Lower leg skin (tissue), 4 donors: ENCODE measurements at regions not wholly inside any gene's neighbourhood (a gene's known extent, or its start where the extent isn't known, plus 50 kb on each side); places are given as distances from the start of the nearest gene placed in this dataset.

Experiments used
- DNase-seq, 2 donors: peaks; one replicate each; pipeline ENCODE4 v3.0.0-alpha.2; 2019; ENCODE audit warnings: low spot score in 2 of 2
- H3K4me3 ChIP-seq: fragments of 200-600 bp; sonication (generic); 2 replicates; pipeline ENCODE4 v1.5.1; 2017; ENCODE audit warnings: mild to moderate bottlenecking, low read depth; ENCODE audit not compliant: poor library complexity, severe bottlenecking
- CTCF ChIP-seq, 3 donors: fragments of 450-650 bp; IDR thresholded peaks; one replicate each; pipeline ENCODE4 v1.5.1; 2016; ENCODE audit warnings: antibody characterized with exemption in 3 of 3, mild to moderate bottlenecking in 3 of 3, moderate library complexity in 2 of 3
- POLR2A ChIP-seq, 2 donors: fragments of 450-650 bp; IDR thresholded peaks; one replicate each; pipeline ENCODE4 v1.6.1; 2016 to 2017; ENCODE audit warnings: antibody characterized with exemption in 2 of 2, mild to moderate bottlenecking in 1 of 2, moderate library complexity in 1 of 2
- WGBS, 2 donors: methylation state at CpG; one replicate each; pipeline ENCODE4 v1.1.5; 2018; 5-methylcytosine and 5-hydroxymethylcytosine counted together
- intact Hi-C: fragments of 100-400 bp; cut with DNase I; formaldehyde crosslinking; loops from one replicate; pipeline ENCODE4 v1.15.0; 2023; ENCODE audit warnings: low total_unique reads

GRCh38 chr2:156017341-156017885 lies 315.1 kb downstream of the NR4A2 start:
- H3K4me3 ChIP-seq: no peak overlapping the region
- 50 to 70% methylated on average over 1 of the region's 1 CpG for WGBS, 2 donors
- intact Hi-C loops: no loop called here
- TF ChIP-seq CTCF (IDR thresholded peaks at IDR 0.05) (no peak), POLR2A (IDR thresholded peaks at IDR 0.05) (no peak)
- DNase-seq: no peak

- H3K4me3 ChIP-seq: no peak overlapping the region
- no peak for DNase-seq
- TF ChIP-seq POLR2A (IDR thresholded peaks at IDR 0.05): no peak
- TF ChIP-seq CTCF (IDR thresholded peaks at IDR 0.05): no peak
- 84 to 85% methylated on average over 2 of the region's 2 CpGs for WGBS, 2 donors
- intact Hi-C loops: no loop called here
These were observed 323.2 kb downstream of the NR4A2 start for GRCh38 chr2:156009293-156009692.

GRCh38 chr2:156006721-156007618 lies 325.6 kb downstream of the NR4A2 start:
- intact Hi-C loops: no loop called here
- 88 to 89% methylated on average over 8 to 14 of the region's 17 CpGs for WGBS, 2 donors
- no peak overlapping the region for H3K4me3 ChIP-seq
- TF ChIP-seq POLR2A (IDR thresholded peaks at IDR 0.05): no peak
- TF ChIP-seq CTCF (IDR thresholded peaks at IDR 0.05): no peak
- DNase-seq: no peak

GRCh38 chr2:156005999-156006712 lies 326.4 kb downstream of the NR4A2 start:
- DNase-seq: no peak
- WGBS, 2 donors: 87 to 95% methylated on average over 3 of the region's 3 CpGs
- intact Hi-C loops: no loop called here

GRCh38 chr2:156005531-156005930 lies 327.0 kb downstream of the NR4A2 start:
- DNase-seq: no peak
- intact Hi-C loops: no loop called here
- 86 to 91% methylated on average over 7 of the region's 7 CpGs for WGBS, 2 donors
- no peak overlapping the region for H3K4me3 ChIP-seq
- no peak for TF ChIP-seq CTCF (IDR thresholded peaks at IDR 0.05)
- no peak for TF ChIP-seq POLR2A (IDR thresholded peaks at IDR 0.05)

More at GRCh38 chr2:156005999-156006712, 326.4 kb downstream of the NR4A2 start:
- H3K4me3 ChIP-seq: no peak overlapping the region
- no peak for TF ChIP-seq POLR2A (IDR thresholded peaks at IDR 0.05)
- TF ChIP-seq CTCF (IDR thresholded peaks at IDR 0.05): no peak
